Left cardiac atrium (tissue), 4 donors: ENCODE measurements at regions not wholly inside any gene's neighbourhood (a gene's known extent, or its start where the extent isn't known, plus 50 kb on each side); places are given as distances from the start of the nearest gene placed in this dataset.

ENCODE experiments used
- ATAC-seq, 2 donors: fragments of 200-7000 bp; cut with Tn5 transposase; one replicate each; pipeline ENCODE4 v1.9.1; 2020; ENCODE audit warnings: mild to moderate bottlenecking in 2 of 2, moderate library complexity in 2 of 2
- DNase-seq: peaks from one replicate; pipeline ENCODE4 v3.0.0-alpha.2; 2020
- intact Hi-C, 2 donors: fragments of 100-400 bp; cut with DNase I; formaldehyde crosslinking; loops; one replicate each; pipeline versions ENCODE4 v1.14.1 to v1.15.1; 2022 to 2023
- donor health status: DM: no; HTN: yes; CAD: no.
- donor health status: DM: no; HTN: yes; CAD: no; lungs with severe emphysema.
- donor health status: DM: yes; HTN: yes; CAD: no.
- donor health status: Dilated cardiomyopathy.

DNA sequence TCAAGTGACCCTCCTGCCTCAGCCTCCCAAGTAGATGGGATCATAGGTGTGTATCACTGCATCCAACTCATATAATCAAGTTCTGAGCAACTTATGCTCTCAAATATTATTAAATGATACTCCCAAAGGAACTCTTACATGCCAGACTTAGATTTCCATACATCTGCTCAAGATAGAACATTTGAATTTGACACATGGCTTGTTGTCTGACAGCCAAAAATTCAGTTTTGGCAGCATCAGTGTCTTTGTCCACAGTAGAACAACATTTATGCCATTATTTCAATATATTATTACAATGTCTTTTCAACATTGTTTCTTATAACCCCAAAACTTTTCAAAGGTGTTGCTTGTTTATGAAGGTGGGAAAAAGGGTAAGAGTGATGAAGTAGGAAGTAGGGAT, 116.2 kb downstream of the SUCNR1 start:
- ATAC-seq = no peak
- no peak for DNase-seq
- intact Hi-C loops = no loop called here

- no peak for DNase-seq
- no peak for ATAC-seq
- intact Hi-C loops = no loop called here
These were observed 117.4 kb downstream of the SUCNR1 start for GRCh38 chr3:151990696-151991376.

DNA sequence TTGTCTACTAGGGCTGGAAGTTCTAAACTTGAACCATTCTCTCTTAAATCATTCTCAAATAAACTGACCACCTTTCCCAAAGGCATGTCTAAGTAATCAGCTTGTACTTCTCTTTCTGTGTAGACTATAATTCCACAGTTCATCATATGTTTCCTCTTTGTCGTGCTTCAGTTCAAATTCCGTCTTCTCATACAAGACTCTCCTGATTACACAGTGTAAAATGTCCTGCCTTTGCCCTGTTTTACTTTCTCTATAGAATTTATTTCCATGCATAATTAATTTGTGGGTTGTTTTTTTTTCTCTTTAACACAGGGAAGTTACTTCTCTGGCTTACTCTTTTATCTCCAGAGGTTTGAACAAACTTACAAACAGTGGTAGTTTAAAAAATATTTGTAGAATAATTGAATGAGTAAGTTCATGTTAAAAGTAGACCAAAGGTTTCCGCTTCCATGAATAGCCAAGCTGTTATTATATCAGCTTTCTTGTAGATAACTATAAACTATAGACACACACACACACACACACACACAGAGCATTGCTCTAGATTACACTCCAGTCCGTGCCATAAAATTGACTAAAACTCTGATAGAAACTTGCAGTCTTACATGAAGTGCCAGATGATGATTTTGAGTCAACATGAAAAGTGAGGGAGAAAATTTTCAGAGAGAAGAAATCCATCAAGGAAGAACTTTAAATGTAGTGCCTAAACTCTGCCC, 119.0 kb downstream of the SUCNR1 start:
- DNase-seq (no peak), ATAC-seq (no peak)
- intact Hi-C loops = no loop called here

- ATAC-seq (no peak), DNase-seq (no peak)
- intact Hi-C loops = no loop called here
These were observed 121.6 kb downstream of the SUCNR1 start for GRCh38 chr3:151995091-151995490.

DNA sequence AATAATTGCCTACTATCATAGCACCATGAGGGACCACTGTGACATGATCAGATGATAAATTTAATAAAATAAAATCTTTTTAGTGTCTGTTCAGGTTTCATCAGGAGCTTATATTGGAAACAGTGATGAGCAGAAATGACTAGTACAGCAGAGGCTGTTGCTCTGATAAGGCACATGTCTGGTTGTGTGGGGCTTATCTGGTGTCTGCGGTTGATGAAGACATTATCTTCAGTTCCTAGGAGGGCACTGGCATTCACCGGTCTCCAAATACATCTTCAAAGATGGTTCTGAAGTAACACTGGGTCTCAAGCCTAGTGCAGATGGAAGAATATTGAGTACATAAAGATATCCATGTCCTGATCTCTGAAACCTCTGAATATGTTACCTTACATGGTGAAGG, 125.3 kb downstream of the SUCNR1 start:
- DNase-seq (no peak), ATAC-seq (no peak)
- intact Hi-C loops = no loop called here

DNA sequence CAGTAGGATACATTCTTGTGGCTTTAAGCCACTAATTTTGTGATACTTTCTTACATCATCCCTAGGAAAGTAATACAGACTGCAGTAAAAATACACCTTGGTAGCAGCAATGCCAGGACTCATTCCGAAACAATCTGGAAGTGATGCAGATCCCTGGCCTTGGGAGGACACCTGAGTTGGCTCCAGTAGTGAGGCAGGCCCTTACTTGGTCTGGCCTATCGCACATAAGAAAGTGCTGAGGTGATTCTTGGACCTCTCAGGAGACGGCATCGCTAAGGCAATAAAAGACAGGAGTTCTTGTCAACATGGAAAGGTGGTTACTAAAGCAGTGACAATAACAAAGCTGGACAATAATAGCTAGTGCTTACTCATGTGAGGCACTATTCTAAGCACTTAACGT, 126.5 kb downstream of the SUCNR1 start:
- DNase-seq (no peak), ATAC-seq (no peak)
- intact Hi-C loops = no loop called here

DNA sequence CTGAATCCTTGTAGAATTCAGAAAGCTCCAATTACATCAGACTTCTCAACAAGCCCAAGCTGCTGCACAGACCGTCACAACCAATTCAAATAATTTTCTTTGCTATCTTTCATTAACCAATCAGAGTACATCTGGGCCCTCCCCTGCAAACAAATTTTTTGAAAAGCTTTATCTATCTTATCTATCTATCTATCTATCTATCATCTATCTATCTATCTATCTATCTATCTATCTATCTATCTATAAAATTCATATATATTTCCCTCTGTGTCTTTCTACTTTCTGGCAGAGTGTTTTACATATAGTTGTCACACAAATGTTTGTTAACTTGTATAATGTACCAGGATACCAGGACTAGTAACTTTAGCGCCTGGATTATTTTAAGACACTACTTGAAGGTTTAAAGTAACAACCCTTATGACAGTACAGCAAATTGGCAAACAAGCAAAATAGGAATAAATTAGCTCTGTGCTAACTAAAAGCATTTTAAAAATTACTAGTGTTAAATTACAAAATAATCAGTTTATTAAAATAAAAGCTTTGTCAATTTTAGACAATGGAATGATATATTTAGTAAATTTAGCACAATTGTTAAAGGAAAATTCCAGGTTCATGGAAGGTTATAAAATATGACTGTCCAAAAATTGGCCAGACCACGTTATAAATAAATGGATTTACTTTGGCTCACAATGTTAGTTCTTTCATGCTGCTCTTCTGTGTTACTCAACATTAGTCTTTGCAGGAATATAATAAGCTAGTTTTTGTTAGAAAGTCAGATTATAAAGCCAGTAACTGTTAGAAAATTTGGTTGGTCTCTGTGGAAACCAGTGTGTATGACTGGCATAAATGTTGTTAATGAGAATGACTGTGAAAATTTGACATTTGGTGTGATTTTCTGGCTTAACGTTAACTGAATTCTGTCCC, 138.6 kb downstream of the SUCNR1 start:
- ATAC-seq (no peak), DNase-seq (no peak)
- intact Hi-C loops = no loop called here

DNA sequence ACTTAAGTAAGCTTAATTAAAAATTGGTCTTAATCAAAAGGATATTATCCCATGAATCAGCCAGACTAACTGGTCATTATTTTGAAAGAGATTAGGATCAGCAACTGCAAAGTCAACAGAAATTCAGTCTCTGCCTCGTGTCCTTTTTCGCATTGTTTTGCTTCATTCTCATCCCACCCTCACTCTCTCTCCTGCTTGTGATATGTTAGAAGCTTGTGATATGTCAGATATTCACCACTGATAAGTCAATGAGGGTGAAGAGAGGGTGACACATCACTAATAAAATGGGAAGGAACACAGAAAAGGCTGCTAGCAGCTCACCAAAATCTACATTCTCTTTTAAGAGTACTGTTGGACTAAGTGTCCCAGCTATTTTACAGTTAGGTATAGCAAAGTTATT, 146.1 kb downstream of the SUCNR1 start:
- intact Hi-C loops = no loop called here
- ATAC-seq = no peak
- no peak for DNase-seq

DNA sequence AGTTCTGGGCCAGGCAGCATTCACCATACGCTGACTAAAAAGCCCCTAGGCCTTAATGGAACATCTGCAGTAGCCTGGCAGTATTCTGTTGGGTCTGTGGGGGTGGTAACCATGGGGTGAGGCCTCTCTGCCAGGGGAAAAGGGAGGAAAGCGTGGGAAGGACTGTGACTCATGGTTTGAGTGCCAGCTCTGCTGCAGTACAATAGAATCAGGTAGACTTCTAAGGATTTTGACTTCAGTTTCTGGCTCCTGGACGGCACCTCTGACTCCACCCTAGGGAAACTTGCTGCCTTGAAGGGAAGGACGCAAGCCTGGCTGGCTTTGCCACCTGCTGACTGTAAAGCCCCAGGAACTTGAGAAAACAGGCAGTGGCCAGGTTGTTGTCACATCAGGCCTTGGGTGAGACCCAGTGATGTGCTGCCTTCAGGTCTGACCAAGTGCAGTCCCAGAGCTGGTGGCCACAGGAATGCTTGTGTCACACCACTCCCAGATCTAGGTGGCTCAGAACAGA, 148.6 kb downstream of the SUCNR1 start:
- ATAC-seq = peak in 1 of 2 donors; percentile 61
- intact Hi-C loops = no loop called here
- no peak for DNase-seq

GRCh38 chr3:152026033-152026556, 152.7 kb downstream of the SUCNR1 start:
- ATAC-seq (no peak), DNase-seq (no peak)
- intact Hi-C loops = no loop called here

GRCh38 chr3:152030320-152030719, 156.9 kb downstream of the SUCNR1 start:
- intact Hi-C loops = no loop called here
- DNase-seq = no peak
- no peak for ATAC-seq

DNA sequence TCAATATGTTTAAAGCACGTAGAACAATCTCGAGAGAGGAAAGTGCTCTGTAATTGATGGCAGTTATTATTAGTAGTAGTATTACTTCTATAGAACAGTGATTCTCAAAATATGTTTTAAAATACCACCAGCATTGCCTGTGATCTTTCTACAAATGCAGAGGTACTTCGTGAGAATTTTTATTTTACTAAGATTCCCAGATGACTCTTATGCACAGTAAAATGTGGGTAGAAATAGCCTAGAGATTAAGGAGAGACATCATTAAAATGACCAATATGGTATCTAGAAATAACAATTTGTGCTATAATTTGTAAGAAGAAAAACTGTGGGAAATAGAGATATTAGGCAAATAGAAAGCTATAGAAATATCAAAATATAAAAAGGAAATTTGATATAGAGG, 157.9 kb downstream of the SUCNR1 start:
- intact Hi-C loops = no loop called here
- DNase-seq = no peak
- no peak for ATAC-seq

- no peak for DNase-seq
- no peak for ATAC-seq
- intact Hi-C loops = no loop called here
These were observed 163.9 kb downstream of the SUCNR1 start for GRCh38 chr3:152037297-152037696.

GRCh38 chr3:152037953-152038352, 164.5 kb downstream of the SUCNR1 start:
- DNase-seq = no peak
- no peak for ATAC-seq
- intact Hi-C loops = no loop called here

DNA sequence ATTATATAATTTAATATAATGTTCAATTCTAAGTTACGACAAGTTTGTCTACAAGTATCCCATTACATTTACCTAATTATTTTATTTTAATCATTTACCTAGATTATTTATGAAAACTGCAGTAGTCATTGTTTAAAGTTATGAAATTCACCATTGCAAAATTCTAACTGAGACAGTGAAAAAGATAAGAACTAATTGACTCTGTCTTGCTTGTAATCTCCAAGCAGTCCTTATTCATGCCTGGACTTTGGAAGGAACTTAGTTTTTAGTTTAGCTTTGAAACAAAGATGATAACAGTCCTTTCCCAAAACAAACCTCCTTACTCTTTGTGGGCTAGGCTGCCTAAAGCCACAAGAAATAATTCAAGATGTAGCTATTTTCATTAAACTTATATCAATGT, 165.0 kb downstream of the SUCNR1 start:
- no peak for ATAC-seq
- intact Hi-C loops = no loop called here
- no peak for DNase-seq

- intact Hi-C loops = no loop called here
- ATAC-seq (no peak), DNase-seq (no peak)
These were observed 166.4 kb downstream of the SUCNR1 start for GRCh38 chr3:152039887-152040286.

DNA sequence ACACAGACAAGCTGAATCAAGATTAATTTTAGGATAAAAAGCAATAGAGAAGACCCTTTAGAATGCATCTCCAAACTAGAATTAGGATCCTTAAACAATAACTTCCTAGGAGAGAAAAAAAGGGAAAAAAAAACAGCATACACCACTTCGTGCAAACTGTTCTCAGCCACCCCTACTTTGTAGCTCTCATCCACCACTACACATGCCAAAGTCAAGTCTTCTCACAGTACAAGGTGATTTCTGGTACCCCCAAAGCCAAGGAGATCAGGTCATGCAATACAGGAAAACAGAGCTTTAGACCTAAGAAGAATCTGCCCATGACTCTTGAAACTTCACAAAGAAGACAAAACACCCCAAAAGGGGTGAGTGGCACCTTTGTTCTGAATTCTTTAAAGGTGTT, 166.9 kb downstream of the SUCNR1 start:
- no peak for DNase-seq
- no peak for ATAC-seq
- intact Hi-C loops = no loop called here

DNA sequence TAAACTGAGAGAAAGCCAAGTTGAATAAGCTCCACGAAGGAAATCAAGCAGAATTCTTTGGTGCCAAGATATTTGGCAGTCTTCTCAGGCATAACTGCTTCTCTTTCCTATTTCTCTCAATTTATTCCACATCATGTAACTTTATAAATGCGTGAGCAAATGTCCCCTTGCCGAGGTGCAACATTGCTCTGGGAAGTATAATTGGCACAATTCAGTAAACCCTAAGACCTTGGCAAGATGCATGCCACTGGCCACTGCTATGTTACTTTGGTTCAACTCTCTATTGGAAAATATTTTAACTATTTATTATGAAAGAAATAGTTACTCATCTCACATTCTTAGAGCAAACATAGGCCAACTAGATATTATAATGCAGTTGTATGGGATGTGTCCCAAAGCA, 170.2 kb downstream of the SUCNR1 start:
- intact Hi-C loops = no loop called here
- peak in 1 of 2 donors; percentile 38 for ATAC-seq

GRCh38 chr3:152046280-152046679, 172.8 kb downstream of the SUCNR1 start:
- no peak for DNase-seq
- intact Hi-C loops = no loop called here

More for the DNA sequence above, 170.2 kb downstream of the SUCNR1 start:
- DNase-seq = no peak

DNA sequence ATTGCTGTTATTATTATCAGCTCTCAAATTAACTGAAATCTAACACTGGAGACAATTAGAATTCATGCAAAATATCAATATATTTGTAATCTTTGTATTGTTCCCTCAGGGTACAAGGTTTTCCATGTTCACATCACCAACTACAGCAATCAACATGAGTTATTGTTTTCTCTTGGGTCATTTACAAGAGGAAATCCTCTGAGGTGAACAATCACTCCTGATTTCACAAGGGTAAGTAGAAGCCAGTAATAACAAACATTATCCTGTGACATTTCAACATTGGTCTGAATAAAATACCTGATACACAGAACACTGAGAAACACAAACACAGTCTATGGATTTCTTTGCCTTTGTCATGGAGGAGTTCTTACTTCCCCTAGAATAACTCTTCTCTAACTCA, 174.0 kb downstream of the SUCNR1 start:
- peak in 1 of 2 donors; percentile 34 for ATAC-seq
- intact Hi-C loops = no loop called here

More at GRCh38 chr3:152046280-152046679, 172.8 kb downstream of the SUCNR1 start:
- no peak for ATAC-seq

More for the DNA sequence above, 174.0 kb downstream of the SUCNR1 start:
- no peak for DNase-seq
